C4-2B (cell line): ENCODE measurements at regions not wholly inside any gene's neighbourhood (a gene's known extent, or its start where the extent isn't known, plus 50 kb on each side); places are given as distances from the start of the nearest gene placed in this dataset.

ENCODE experiments used
- H3K27ac ChIP-seq: fragments of 450-650 bp; 2 replicates; pipeline ENCODE4 v1.5.1; 2017
- ZFX ChIP-seq: fragments of 450-650 bp; IDR thresholded peaks from 2 replicates; pipeline ENCODE4 v1.6.1; 2017
- TF ChIP-seq, protein P1 (sequence below): fragments of 450-650 bp; conservative IDR thresholded peaks from 2 replicates; pipeline ENCODE4 v1.5.1; 2017; ENCODE audit warnings: mild to moderate bottlenecking

DNA sequence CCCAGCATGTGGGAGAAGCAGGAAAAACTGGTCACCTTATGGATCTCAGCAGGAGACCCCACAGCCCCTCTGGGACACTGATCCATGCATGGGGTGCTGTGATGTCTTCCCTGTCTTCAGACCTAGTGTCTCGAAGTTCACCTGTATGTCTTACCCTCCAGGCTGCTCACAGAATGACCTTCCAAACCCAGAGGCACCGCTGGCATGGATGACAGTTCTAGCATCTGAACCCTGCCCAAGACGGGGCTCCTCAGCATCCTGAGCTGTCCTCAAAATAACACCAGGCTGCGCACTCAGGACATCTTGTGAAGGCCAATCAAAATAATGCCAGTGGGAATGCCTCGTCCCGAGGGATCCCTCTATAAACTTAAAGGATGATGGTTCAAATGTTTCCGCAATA is 824.9 kb downstream of the TBC1D22A start:
- no peak for TF ChIP-seq ZFX
- TF ChIP-seq, protein P1, sequence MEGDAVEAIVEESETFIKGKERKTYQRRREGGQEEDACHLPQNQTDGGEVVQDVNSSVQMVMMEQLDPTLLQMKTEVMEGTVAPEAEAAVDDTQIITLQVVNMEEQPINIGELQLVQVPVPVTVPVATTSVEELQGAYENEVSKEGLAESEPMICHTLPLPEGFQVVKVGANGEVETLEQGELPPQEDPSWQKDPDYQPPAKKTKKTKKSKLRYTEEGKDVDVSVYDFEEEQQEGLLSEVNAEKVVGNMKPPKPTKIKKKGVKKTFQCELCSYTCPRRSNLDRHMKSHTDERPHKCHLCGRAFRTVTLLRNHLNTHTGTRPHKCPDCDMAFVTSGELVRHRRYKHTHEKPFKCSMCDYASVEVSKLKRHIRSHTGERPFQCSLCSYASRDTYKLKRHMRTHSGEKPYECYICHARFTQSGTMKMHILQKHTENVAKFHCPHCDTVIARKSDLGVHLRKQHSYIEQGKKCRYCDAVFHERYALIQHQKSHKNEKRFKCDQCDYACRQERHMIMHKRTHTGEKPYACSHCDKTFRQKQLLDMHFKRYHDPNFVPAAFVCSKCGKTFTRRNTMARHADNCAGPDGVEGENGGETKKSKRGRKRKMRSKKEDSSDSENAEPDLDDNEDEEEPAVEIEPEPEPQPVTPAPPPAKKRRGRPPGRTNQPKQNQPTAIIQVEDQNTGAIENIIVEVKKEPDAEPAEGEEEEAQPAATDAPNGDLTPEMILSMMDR: no peak
- H3K27ac ChIP-seq: no peak overlapping the region

DNA sequence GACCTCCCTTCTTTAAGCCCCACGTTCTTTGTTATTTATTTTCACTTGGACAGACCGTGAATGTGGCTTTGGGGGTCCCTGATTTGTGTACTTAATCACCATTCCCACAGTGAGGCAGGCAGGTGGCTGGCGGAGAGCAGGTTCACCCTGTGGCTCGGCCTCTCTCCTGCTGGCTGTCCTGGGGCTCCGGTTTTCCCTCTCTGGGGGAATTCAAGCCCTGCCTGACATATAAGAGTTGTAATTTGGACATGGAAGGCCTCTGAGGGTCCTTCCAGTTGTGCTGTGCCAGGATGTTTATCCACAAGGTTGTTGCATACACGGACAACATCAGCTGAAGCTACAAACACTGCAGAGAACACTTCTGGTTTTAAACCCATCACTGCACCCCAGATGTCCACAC is 824.5 kb downstream of the TBC1D22A start:
- no peak overlapping the region for H3K27ac ChIP-seq
- no peak for TF ChIP-seq ZFX
- TF ChIP-seq, protein P1: no peak

DNA sequence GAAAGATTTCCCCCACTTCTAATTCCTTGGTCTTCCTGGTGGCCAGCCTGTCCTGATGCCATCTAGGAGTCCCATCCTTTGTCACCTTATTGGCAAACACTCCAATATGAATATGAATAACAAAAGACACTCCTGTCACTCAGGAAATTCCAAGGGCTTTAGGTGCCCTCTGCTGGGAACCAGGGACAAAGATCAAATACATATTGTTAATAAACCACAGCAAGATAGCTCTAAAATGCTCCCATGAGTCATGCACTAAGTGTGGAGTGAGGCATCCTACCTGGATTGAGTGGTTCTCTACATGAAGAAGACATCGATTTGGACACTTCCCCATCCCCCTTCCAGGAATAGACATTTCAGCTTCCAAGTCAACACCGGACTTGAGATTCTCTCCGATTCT is 823.6 kb downstream of the TBC1D22A start:
- H3K27ac ChIP-seq: no peak overlapping the region
- TF ChIP-seq ZFX: no peak
- TF ChIP-seq, protein P1: no peak

GRCh38 chr22:47583959-47584562 is 821.6 kb downstream of the TBC1D22A start:
- TF ChIP-seq, protein P1: no peak
- no peak for TF ChIP-seq ZFX
- no peak overlapping the region for H3K27ac ChIP-seq

DNA sequence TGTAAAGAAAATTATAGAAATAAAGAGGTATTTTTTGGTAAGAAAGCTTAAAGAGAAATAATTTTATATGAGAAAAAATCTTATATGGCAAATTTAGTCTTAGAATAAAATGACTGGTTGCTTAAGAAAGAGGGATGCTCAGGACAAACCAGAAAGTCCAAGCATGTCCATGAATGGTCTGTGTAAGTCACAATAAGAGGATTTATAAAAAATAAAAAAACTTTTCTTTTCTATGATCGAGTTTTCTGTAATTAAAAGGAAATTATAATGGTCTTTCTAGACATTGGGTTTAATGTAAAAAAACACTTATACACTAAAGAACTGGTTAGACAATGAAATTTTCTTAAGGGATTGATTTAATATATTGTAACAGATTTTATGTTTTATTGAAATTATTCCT is 819.6 kb downstream of the TBC1D22A start:
- no peak overlapping the region for H3K27ac ChIP-seq
- TF ChIP-seq, protein P1: no peak
- TF ChIP-seq ZFX: no peak

DNA sequence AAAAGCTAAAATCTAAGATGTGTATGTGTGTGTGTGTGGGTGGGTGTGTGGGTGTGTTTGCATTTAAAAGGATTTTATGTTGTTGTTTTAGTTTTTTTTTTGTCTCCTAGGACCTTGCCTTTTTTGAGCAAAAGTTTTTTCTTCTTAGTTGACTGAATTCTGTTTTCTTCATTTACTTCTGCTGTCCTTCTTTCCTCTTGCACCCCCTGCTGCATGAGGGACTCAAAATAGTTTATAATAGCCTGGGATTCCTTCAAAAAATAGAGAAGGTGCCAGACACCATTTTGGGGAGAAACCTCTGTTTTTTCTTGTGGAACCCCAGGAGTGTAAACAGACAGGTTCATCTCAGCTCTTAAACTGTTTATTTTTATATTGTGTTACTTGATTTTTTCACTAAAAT is 817.7 kb downstream of the TBC1D22A start:
- TF ChIP-seq, protein P1: peak; percentile 20
- no peak for TF ChIP-seq ZFX
- H3K27ac ChIP-seq: no peak overlapping the region

GRCh38 chr22:47576908-47577307 is 814.5 kb downstream of the TBC1D22A start:
- TF ChIP-seq, protein P1: no peak
- no peak for TF ChIP-seq ZFX

More at GRCh38 chr22:47576908-47577307, 814.5 kb downstream of the TBC1D22A start:
- H3K27ac ChIP-seq: no peak overlapping the region
